ENCODE measurements at regions not wholly inside any gene's neighbourhood (a gene's known extent, or its start where the extent isn't known, plus 50 kb on each side); places are given as distances from the start of the nearest gene placed in this dataset.

DNA sequence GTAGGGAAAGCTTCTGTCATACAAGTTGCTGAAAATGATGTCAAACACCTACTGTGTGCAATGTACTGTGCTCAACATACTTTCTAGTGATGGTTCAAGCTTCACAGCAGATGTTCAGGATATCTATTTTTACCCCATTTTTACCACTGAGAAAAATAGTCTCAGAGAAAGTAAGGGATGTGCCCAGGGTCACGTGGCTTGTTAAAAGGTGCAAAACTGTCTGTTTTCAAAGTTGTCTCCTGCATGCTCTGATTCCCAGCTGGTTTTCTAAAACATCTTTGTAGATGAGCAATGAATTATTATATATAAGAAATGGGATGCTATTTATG, 145.5 kb upstream of the LHCGR start:
- no peak overlapping the region for H3K9ac ChIP-seq (ENCODE audit: low read length)
- H3K27me3 ChIP-seq (ENCODE audit: insufficient read depth, low read length) = no peaks in the 10 kb centered on the region
- no peak overlapping the region for H3K27ac ChIP-seq (ENCODE audit: low read depth, low read length)
- no peaks in the 10 kb centered on the region for H3K9me3 ChIP-seq (ENCODE audit: insufficient read depth, low read depth, low read length)
- H3K4me2 ChIP-seq (ENCODE audit: low read length) = no peak overlapping the region
- Mint-ChIP-seq H3K4me1 (ENCODE audit: low read depth, unreplicated experiment) (peaks cover 6% of the 10 kb centered on the region), H3K4me3 (ENCODE audit: unreplicated experiment) (no peak overlapping the region), H3K36me3 (ENCODE audit: low read depth, unreplicated experiment) (no peaks in the 10 kb centered on the region), H3K27ac (ENCODE audit: unreplicated experiment) (no peak overlapping the region), H3K9me3 (ENCODE audit: unreplicated experiment) (peaks cover 8% of the 10 kb centered on the region), H3K27me3 (ENCODE audit: low read depth, unreplicated experiment) (no peaks in the 10 kb centered on the region)
- DNase-seq (ENCODE audit: low read depth) (no peak), FAIRE-seq (no peak)
- no peak overlapping the region for H3K4me3 ChIP-seq (ENCODE audit: insufficient read depth, low read depth, low read length)
- TF ChIP-seq CTCF (IDR thresholded peaks at IDR 0.05; ENCODE audit: insufficient read depth, low read depth, low read length) = no peak
- no peaks in the 10 kb centered on the region for H4K20me1 ChIP-seq (ENCODE audit: insufficient read depth, low read length)
- H3K79me2 ChIP-seq (ENCODE audit: insufficient read depth, low read length) = no peaks in the 10 kb centered on the region
- H3K36me3 ChIP-seq (ENCODE audit: insufficient read depth, low read length) = no peaks in the 10 kb centered on the region
- H2AFZ ChIP-seq (ENCODE audit: low read depth, low read length) = no peak overlapping the region
- H3K4me1 ChIP-seq (ENCODE audit: insufficient read depth, low read length) = no peaks in the 10 kb centered on the region

- Mint-ChIP-seq H3K36me3 (ENCODE audit: low read depth, unreplicated experiment) (no peaks in the 10 kb centered on the region), H3K4me1 (ENCODE audit: low read depth, unreplicated experiment) (peaks cover 6% of the 10 kb centered on the region)
Observed at GRCh38 chr2:48900321-48901014, 144.9 kb upstream of the LHCGR start.

More at GRCh38 chr2:48900321-48901014, 144.9 kb upstream of the LHCGR start:
- Histone ChIP-seq H3K9me3 (ENCODE audit: insufficient read depth, low read depth, low read length) (no peaks in the 10 kb centered on the region), H3K27me3 (ENCODE audit: insufficient read depth, low read length) (no peaks in the 10 kb centered on the region), H3K79me2 (ENCODE audit: insufficient read depth, low read length) (no peaks in the 10 kb centered on the region), H3K36me3 (ENCODE audit: insufficient read depth, low read length) (no peaks in the 10 kb centered on the region), H4K20me1 (ENCODE audit: insufficient read depth, low read length) (no peaks in the 10 kb centered on the region), H3K4me1 (ENCODE audit: insufficient read depth, low read length) (no peaks in the 10 kb centered on the region), H3K4me3 (ENCODE audit: insufficient read depth, low read depth, low read length) (no peak overlapping the region), H2AFZ (ENCODE audit: low read depth, low read length) (no peak overlapping the region), H3K27ac (ENCODE audit: low read depth, low read length) (no peak overlapping the region), H3K4me2 (ENCODE audit: low read length) (no peak overlapping the region), H3K9ac (ENCODE audit: low read length) (no peak overlapping the region)
- TF ChIP-seq CTCF (IDR thresholded peaks at IDR 0.05; ENCODE audit: insufficient read depth, low read depth, low read length) (no peak), EZH2 (IDR thresholded peaks at IDR 0.05; ENCODE audit: insufficient read depth, low read length) (no peak)
- peaks cover 8% of the 10 kb centered on the region for H3K9me3 Mint-ChIP-seq (ENCODE audit: unreplicated experiment)
- FAIRE-seq (no peak), DNase-seq (ENCODE audit: low read depth) (peak; percentile 2)
- no peak overlapping the region for H3K4me3 Mint-ChIP-seq (ENCODE audit: unreplicated experiment)
- H3K27ac Mint-ChIP-seq (ENCODE audit: unreplicated experiment) = no peak overlapping the region
- no peaks in the 10 kb centered on the region for H3K27me3 Mint-ChIP-seq (ENCODE audit: low read depth, unreplicated experiment)
